ENCODE measurements at regions not wholly inside any gene's neighbourhood (a gene's known extent, or its start where the extent isn't known, plus 50 kb on each side); places are given as distances from the start of the nearest gene placed in this dataset.

GRCh38 chr13:57353831-57354230 lies 186.8 kb downstream of the PRR20E start:
- no peaks in the 10 kb centered on the region for H3K4me1 ChIP-seq (replicated peaks in 1 of 4; ENCODE audit: control insufficient read depth in 3 of 4, insufficient read depth in 4 of 4, low read length in 3 of 4)
- H3K79me1 ChIP-seq (ENCODE audit: low read depth, low read length): no peaks in the 10 kb centered on the region
- no peak overlapping the region for H3K14ac ChIP-seq (ENCODE audit: insufficient read length)
- H4K8ac ChIP-seq (ENCODE audit: extremely low read depth, insufficient read depth, low read length): no peak overlapping the region
- H3K4ac ChIP-seq (replicated peaks; ENCODE audit: insufficient read length, low read depth, low read length): no peak overlapping the region
- no peak overlapping the region for H2AFZ ChIP-seq (ENCODE audit: low read length)
- no peaks in the 10 kb centered on the region for H3K27me3 ChIP-seq (replicated peaks in 1 of 4; ENCODE audit: control insufficient read depth in 3 of 4, extremely low read depth in 1 of 4, insufficient read depth in 3 of 4, low read length in 3 of 4)
- no peak overlapping the region for H2BK15ac ChIP-seq (ENCODE audit: low read length)
- H3K79me2 ChIP-seq (ENCODE audit: control insufficient read depth in 1 of 2, insufficient read depth in 2 of 2, low read length in 2 of 2): no peaks in the 10 kb centered on the region
- FAIRE-seq: no peak
- H2BK20ac ChIP-seq (ENCODE audit: low read length): no peak overlapping the region
- no peak overlapping the region for H3K18ac ChIP-seq (ENCODE audit: extremely low read depth, low read length)
- H3K27ac ChIP-seq (ENCODE audit: low read depth, low read length): no peak overlapping the region
- no peak overlapping the region for H3K23ac ChIP-seq (ENCODE audit: insufficient read length)
- H2BK12ac ChIP-seq (ENCODE audit: low read depth, low read length): no peak overlapping the region
- no peak overlapping the region for H2BK120ac ChIP-seq (replicated peaks; ENCODE audit: low read depth, low read length)
- DNase-seq (ENCODE audit: low read depth in 1 of 2, low spot score in 2 of 2): no peak
- no peak overlapping the region for H4K5ac ChIP-seq (ENCODE audit: insufficient read length, low read depth, low read length)
- no peak overlapping the region for H4K91ac ChIP-seq (replicated peaks; ENCODE audit: insufficient read length, low read length)
- H3K36me3 ChIP-seq (ENCODE audit: control insufficient read depth in 2 of 4, insufficient read depth in 4 of 4, low read length in 3 of 4): no peaks in the 10 kb centered on the region
- H3K9ac ChIP-seq (replicated peaks in 1 of 4; ENCODE audit: extremely low read depth in 1 of 4, low read depth in 3 of 4, low read length in 3 of 4): no peak overlapping the region
- no peak overlapping the region for H3K4me3 ChIP-seq (ENCODE audit: extremely low read depth in 1 of 4, insufficient read depth in 2 of 4, low read depth in 3 of 4, low read length in 4 of 4)
- 90% methylated on average over 3 of the region's 3 CpGs; no CpG with 5 or more reads in 1 of the 2 experiments for WGBS, 2 experiments (ENCODE audit: extremely low coverage in 1 of 2, insufficient coverage in 1 of 2, insufficient read length in 1 of 2, insufficient replicate concordance in 2 of 2, low coverage in 1 of 2, low lambda C conversion rate in 2 of 2, missing lambda C conversion rate in 1 of 2)
- H3K9me3 ChIP-seq (ENCODE audit: insufficient read depth in 2 of 2, low read depth in 1 of 2, low read length in 1 of 2): no peaks in the 10 kb centered on the region
- POLR2A ChIA-PET (ENCODE audit: partially characterized antibody): no interaction called here
- H3K56ac ChIP-seq (replicated peaks; ENCODE audit: insufficient read length, low read depth, low read length): no peak overlapping the region
- H4K20me1 ChIP-seq (replicated peaks in 1 of 2; ENCODE audit: control insufficient read depth in 1 of 2, insufficient read depth in 2 of 2, low read length in 2 of 2): no peaks in the 10 kb centered on the region
- no peak overlapping the region for H2BK5ac ChIP-seq (ENCODE audit: low read depth, low read length)
- CTCF ChIA-PET (ENCODE audit: partially characterized antibody): no interaction called here
- H3K4me2 ChIP-seq (ENCODE audit: insufficient read depth in 1 of 2, low read depth in 2 of 2, low read length in 2 of 2): no peak overlapping the region
- no peaks in the 10 kb centered on the region for H3K23me2 ChIP-seq (ENCODE audit: low read depth, low read length)
- H2AK5ac ChIP-seq (ENCODE audit: low read depth, low read length): no peak overlapping the region
- TF ChIP-seq HDAC2 (IDR thresholded peaks at IDR 0.05; ENCODE audit: borderline replicate concordance in 1 of 2, low read depth in 2 of 2, low read length in 2 of 2): no peak
- no peak for TF ChIP-seq POLR2AphosphoS5 (IDR thresholded peaks at IDR 0.05; ENCODE audit: low read depth, low read length)
- no peak for TF ChIP-seq CBX5 (IDR thresholded peaks at IDR 0.05; ENCODE audit: low read depth, low read length)
- TF ChIP-seq BRCA1 (IDR thresholded peaks at IDR 0.05; ENCODE audit: low read depth, low read length): no peak
- TF ChIP-seq TCF12 (IDR thresholded peaks at IDR 0.05; ENCODE audit: low read depth, low read length): no peak
- no peak for TF ChIP-seq SP1 (IDR thresholded peaks at IDR 0.05; ENCODE audit: low read depth, low read length)
- TF ChIP-seq SIRT6 (IDR thresholded peaks at IDR 0.05; ENCODE audit: low read length): no peak
- TF ChIP-seq SP2 (IDR thresholded peaks at IDR 0.05; ENCODE audit: low read length): no peak
- no peak for TF ChIP-seq HDAC6 (IDR thresholded peaks at IDR 0.05; ENCODE audit: low read depth, low read length)
- TF ChIP-seq KDM5A (IDR thresholded peaks at IDR 0.05; ENCODE audit: low read length): no peak
- TF ChIP-seq TBP (IDR thresholded peaks at IDR 0.05; ENCODE audit: low read depth, low read length): no peak
- TF ChIP-seq GABPA (IDR thresholded peaks at IDR 0.05; ENCODE audit: borderline replicate concordance, insufficient read depth, low read length): no peak
- no peak for TF ChIP-seq YY1 (IDR thresholded peaks at IDR 0.05; ENCODE audit: low read depth, low read length)
- TF ChIP-seq CREB1 (IDR thresholded peaks at IDR 0.05): no peak
- no peak for TF ChIP-seq GTF2F1 (IDR thresholded peaks at IDR 0.05; ENCODE audit: borderline replicate concordance, low read depth, low read length)

Measured in H1 (cell line).